Hepatocyte (in vitro differentiated cells): ENCODE measurements at regions not wholly inside any gene's neighbourhood (a gene's known extent, or its start where the extent isn't known, plus 50 kb on each side); places are given as distances from the start of the nearest gene placed in this dataset.

Experiments
- DNase-seq: peaks from one replicate; pipeline ENCODE4 v3.0.0-alpha.2; 2016; ENCODE audit warnings: low spot score
- H2AFZ ChIP-seq: fragments of 200-600 bp; sonication (generic); 2 replicates; pipeline ENCODE4 v1.6.0; 2016; ENCODE audit warnings: antibody characterized with exemption, mild to moderate bottlenecking
- H3K27ac ChIP-seq: fragments of 200-600 bp; sonication (generic); 2 replicates; pipeline ENCODE4 v1.5.1; 2016; ENCODE audit warnings: mild to moderate bottlenecking
- H3K27me3 ChIP-seq: fragments of 200-600 bp; sonication (generic); 2 replicates; pipeline ENCODE4 v1.6.1; 2016
- H3K36me3 ChIP-seq: fragments of 200-600 bp; sonication (generic); replicated peaks from 2 replicates; pipeline ENCODE4 v1.5.1; 2016; ENCODE audit warnings: low read depth; ENCODE audit not compliant: insufficient read depth
- H3K4me1 ChIP-seq: fragments of 200-600 bp; sonication (generic); 2 replicates; pipeline ENCODE4 v1.5.1; 2016; ENCODE audit warnings: mild to moderate bottlenecking, moderate library complexity; ENCODE audit not compliant: insufficient read depth
- H3K4me2 ChIP-seq: fragments of 200-600 bp; sonication (generic); 2 replicates; pipeline ENCODE4 v1.6.0; 2016
- H3K4me3 ChIP-seq: fragments of 200-600 bp; sonication (generic); 2 replicates; pipeline ENCODE4 v1.5.1; 2016; ENCODE audit warnings: mild to moderate bottlenecking
- H3K79me2 ChIP-seq: fragments of 200-600 bp; sonication (generic); 2 replicates; pipeline ENCODE4 v1.6.0; 2017; ENCODE audit warnings: mild to moderate bottlenecking
- H3K9me2 ChIP-seq: fragments of 200-600 bp; sonication (generic); replicated peaks from 2 replicates; pipeline ENCODE4 v1.6.0; 2017; ENCODE audit warnings: mild to moderate bottlenecking; ENCODE audit not compliant: insufficient read depth
- H3K9me3 ChIP-seq: fragments of 200-600 bp; sonication (generic); 2 replicates; pipeline ENCODE4 v1.5.1; 2016; ENCODE audit warnings: low read depth, mild to moderate bottlenecking
- H4K20me1 ChIP-seq: fragments of 200-600 bp; sonication (generic); 2 replicates; pipeline ENCODE4 v1.6.0; 2016; ENCODE audit warnings: mild to moderate bottlenecking; ENCODE audit not compliant: insufficient read depth, poor library complexity, severe bottlenecking
- EZH2 ChIP-seq: fragments of 200-600 bp; sonication (generic); IDR thresholded peaks from 2 replicates; pipeline ENCODE4 v1.6.1; 2016; ENCODE audit warnings: antibody characterized with exemption, mild to moderate bottlenecking, borderline replicate concordance
- EZH2phosphoT487 ChIP-seq: fragments of 200-600 bp; sonication (generic); IDR thresholded peaks from one replicate; pipeline ENCODE4 v1.6.1; 2018; ENCODE audit warnings: antibody characterized with exemption, mild to moderate bottlenecking, low read depth, moderate library complexity; ENCODE audit not compliant: unreplicated experiment, severe bottlenecking
- WGBS: methylation state at CpG from one replicate; pipeline ENCODE4 v1.1.6; 2016; ENCODE audit warnings: low lambda C conversion rate; ENCODE audit errors: missing lambda C conversion rate; 5-methylcytosine and 5-hydroxymethylcytosine counted together
- TF ChIP-seq, protein P1 (sequence below): fragments of 200-600 bp; sonication (generic); IDR thresholded peaks from 2 replicates; pipeline ENCODE4 v1.5.1; 2016; ENCODE audit warnings: antibody characterized with exemption, mild to moderate bottlenecking; ENCODE audit not compliant: poor library complexity

DNA sequence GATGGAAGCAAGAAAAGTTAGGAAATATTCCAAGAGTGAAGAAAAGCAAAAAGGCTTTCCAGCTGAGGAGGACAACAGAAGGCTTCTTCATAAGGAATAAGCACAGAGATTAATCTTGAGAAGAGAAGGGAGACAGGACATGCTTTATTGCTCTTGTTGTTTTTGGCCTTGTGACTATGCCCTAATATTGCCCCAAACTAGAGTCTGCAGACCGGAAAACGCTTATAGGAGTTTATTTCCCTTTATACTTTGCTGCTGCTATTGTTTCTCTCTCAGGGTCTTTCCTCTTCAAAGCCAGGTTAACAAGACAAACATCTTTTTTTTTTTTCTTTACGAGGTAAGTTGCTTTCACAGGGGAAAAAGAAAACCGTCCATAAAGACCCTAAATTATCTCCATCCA lies 991.4 kb downstream of the ADGRL2 start:
- H3K4me1 ChIP-seq, result no peaks in the 10 kb centered on the region
- H3K9me3 ChIP-seq, result no peaks in the 10 kb centered on the region
- no peak for DNase-seq
- H3K79me2 ChIP-seq, result no peaks in the 10 kb centered on the region
- no peak overlapping the region for H3K27ac ChIP-seq
- H3K27me3 ChIP-seq, result no peaks in the 10 kb centered on the region
- H3K36me3 ChIP-seq, result no peaks in the 10 kb centered on the region
- H3K4me3 ChIP-seq, result no peak overlapping the region
- 66% methylated on average over 4 of the region's 4 CpGs for WGBS
- H4K20me1 ChIP-seq, result no peaks in the 10 kb centered on the region
- no peak overlapping the region for H2AFZ ChIP-seq
- no peak for TF ChIP-seq EZH2
- TF ChIP-seq, protein P1, sequence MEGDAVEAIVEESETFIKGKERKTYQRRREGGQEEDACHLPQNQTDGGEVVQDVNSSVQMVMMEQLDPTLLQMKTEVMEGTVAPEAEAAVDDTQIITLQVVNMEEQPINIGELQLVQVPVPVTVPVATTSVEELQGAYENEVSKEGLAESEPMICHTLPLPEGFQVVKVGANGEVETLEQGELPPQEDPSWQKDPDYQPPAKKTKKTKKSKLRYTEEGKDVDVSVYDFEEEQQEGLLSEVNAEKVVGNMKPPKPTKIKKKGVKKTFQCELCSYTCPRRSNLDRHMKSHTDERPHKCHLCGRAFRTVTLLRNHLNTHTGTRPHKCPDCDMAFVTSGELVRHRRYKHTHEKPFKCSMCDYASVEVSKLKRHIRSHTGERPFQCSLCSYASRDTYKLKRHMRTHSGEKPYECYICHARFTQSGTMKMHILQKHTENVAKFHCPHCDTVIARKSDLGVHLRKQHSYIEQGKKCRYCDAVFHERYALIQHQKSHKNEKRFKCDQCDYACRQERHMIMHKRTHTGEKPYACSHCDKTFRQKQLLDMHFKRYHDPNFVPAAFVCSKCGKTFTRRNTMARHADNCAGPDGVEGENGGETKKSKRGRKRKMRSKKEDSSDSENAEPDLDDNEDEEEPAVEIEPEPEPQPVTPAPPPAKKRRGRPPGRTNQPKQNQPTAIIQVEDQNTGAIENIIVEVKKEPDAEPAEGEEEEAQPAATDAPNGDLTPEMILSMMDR, result no peak
- TF ChIP-seq EZH2phosphoT487, result no peak
- no peaks in the 10 kb centered on the region for H3K9me2 ChIP-seq
- no peak overlapping the region for H3K4me2 ChIP-seq

DNA sequence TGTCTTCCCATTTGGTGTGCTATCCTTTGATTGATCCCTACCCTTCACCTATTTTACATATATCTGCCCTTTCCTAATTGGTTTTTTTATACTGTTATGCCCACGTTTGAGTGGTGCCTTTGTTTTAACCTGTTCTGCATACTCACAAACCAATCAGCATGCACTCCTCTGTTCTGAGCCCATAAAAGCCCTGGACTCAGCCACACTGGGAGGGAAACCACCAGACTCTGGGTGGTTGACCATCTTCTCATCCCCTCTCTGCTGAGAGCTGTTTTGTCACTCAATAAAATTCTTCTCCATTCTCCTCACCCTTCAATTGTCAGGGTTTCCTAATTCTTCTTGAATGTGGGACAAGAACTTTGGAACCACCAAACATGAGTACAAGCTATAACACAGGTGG lies 989.8 kb downstream of the ADGRL2 start:
- Histone ChIP-seq H3K4me2 (no peak overlapping the region), H4K20me1 (no peaks in the 10 kb centered on the region), H3K27ac (no peak overlapping the region), H3K36me3 (no peaks in the 10 kb centered on the region), H3K79me2 (no peaks in the 10 kb centered on the region), H3K9me2 (no peaks in the 10 kb centered on the region), H3K27me3 (no peaks in the 10 kb centered on the region), H3K4me1 (no peaks in the 10 kb centered on the region), H3K4me3 (no peak overlapping the region), H2AFZ (no peak overlapping the region), H3K9me3 (no peaks in the 10 kb centered on the region)
- TF ChIP-seq EZH2, result no peak
- no peak for TF ChIP-seq EZH2phosphoT487
- TF ChIP-seq, protein P1, result no peak
- DNase-seq, result no peak
- 50% methylated on average over 1 of the region's 1 CpG for WGBS

DNA sequence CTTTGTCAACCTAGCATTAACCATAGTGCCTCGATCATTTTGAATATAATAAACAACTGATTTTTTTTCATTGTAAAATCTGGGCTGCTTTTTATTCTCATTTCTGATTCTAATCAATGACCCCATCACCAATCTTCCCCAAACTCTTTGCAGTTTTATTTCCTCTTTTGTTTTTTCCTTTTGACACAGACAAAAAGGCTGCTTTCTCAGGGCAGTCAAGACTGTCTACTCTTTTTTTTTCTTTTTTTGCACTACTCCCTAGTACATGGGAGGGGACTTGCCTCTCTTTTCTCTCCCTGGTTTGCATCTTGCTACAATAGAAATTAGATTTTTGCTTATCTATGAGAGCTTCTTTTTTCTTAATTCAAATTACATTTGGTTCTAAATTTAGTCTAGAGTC lies 987.9 kb downstream of the ADGRL2 start:
- no peaks in the 10 kb centered on the region for H3K4me1 ChIP-seq

More for the DNA sequence above, 987.9 kb downstream of the ADGRL2 start:
- Histone ChIP-seq H3K36me3 (no peaks in the 10 kb centered on the region), H2AFZ (no peak overlapping the region), H3K9me2 (no peaks in the 10 kb centered on the region), H3K27ac (no peak overlapping the region), H3K27me3 (no peaks in the 10 kb centered on the region), H3K4me2 (no peak overlapping the region), H3K79me2 (no peaks in the 10 kb centered on the region), H3K4me3 (no peak overlapping the region), H3K9me3 (no peaks in the 10 kb centered on the region), H4K20me1 (no peaks in the 10 kb centered on the region)
- TF ChIP-seq EZH2 (no peak), EZH2phosphoT487 (no peak)
- TF ChIP-seq, protein P1, result no peak
- DNase-seq, result no peak
- 100% methylated on average over 1 of the region's 1 CpG for WGBS
